ENCODE measurements at regions not wholly inside any gene's neighbourhood (a gene's known extent, or its start where the extent isn't known, plus 50 kb on each side); places are given as distances from the start of the nearest gene placed in this dataset.

GRCh38 chr18:68263481-68263880 is 451.4 kb downstream of the TMX3 start:
- Histone ChIP-seq H3K14ac (ENCODE audit: insufficient read length) (no peak overlapping the region), H2BK120ac (replicated peaks; ENCODE audit: low read depth, low read length) (no peak overlapping the region), H3K4me3 (ENCODE audit: extremely low read depth in 1 of 4, insufficient read depth in 2 of 4, low read depth in 3 of 4, low read length in 4 of 4) (no peak overlapping the region), H4K20me1 (replicated peaks in 1 of 2; ENCODE audit: control insufficient read depth in 1 of 2, insufficient read depth in 2 of 2, low read length in 2 of 2) (no peaks in the 10 kb centered on the region), H3K9ac (replicated peaks in 1 of 4; ENCODE audit: extremely low read depth in 1 of 4, low read depth in 3 of 4, low read length in 3 of 4) (no peak overlapping the region), H4K91ac (replicated peaks; ENCODE audit: insufficient read length, low read length) (no peak overlapping the region), H2BK20ac (ENCODE audit: low read length) (no peak overlapping the region), H3K27me3 (replicated peaks in 1 of 4; ENCODE audit: control insufficient read depth in 3 of 4, extremely low read depth in 1 of 4, insufficient read depth in 3 of 4, low read length in 3 of 4) (no peaks in the 10 kb centered on the region), H3K56ac (replicated peaks; ENCODE audit: insufficient read length, low read depth, low read length) (no peak overlapping the region), H2AK5ac (ENCODE audit: low read depth, low read length) (no peak overlapping the region), H2BK12ac (ENCODE audit: low read depth, low read length) (no peak overlapping the region), H2BK15ac (ENCODE audit: low read length) (no peak overlapping the region), H3K36me3 (ENCODE audit: control insufficient read depth in 2 of 4, insufficient read depth in 4 of 4, low read length in 3 of 4) (no peaks in the 10 kb centered on the region), H3K79me2 (ENCODE audit: control insufficient read depth in 1 of 2, insufficient read depth in 2 of 2, low read length in 2 of 2) (no peaks in the 10 kb centered on the region), H3K4me2 (ENCODE audit: insufficient read depth in 1 of 2, low read depth in 2 of 2, low read length in 2 of 2) (no peak overlapping the region), H3K23ac (ENCODE audit: insufficient read length) (no peak overlapping the region), H3K9me3 (ENCODE audit: insufficient read depth in 2 of 2, low read depth in 1 of 2, low read length in 1 of 2) (no peaks in the 10 kb centered on the region), H3K27ac (ENCODE audit: low read depth, low read length) (no peak overlapping the region), H3K79me1 (ENCODE audit: low read depth, low read length) (no peaks in the 10 kb centered on the region), H2BK5ac (ENCODE audit: low read depth, low read length) (no peak overlapping the region), H4K8ac (ENCODE audit: extremely low read depth, insufficient read depth, low read length) (no peak overlapping the region), H4K5ac (ENCODE audit: insufficient read length, low read depth, low read length) (no peak overlapping the region), H2AFZ (ENCODE audit: low read length) (no peak overlapping the region), H3K4ac (replicated peaks; ENCODE audit: insufficient read length, low read depth, low read length) (no peak overlapping the region), H3K18ac (ENCODE audit: extremely low read depth, low read length) (no peak overlapping the region), H3K4me1 (replicated peaks in 1 of 4; ENCODE audit: control insufficient read depth in 3 of 4, insufficient read depth in 4 of 4, low read length in 3 of 4) (no peaks in the 10 kb centered on the region), H3K23me2 (ENCODE audit: low read depth, low read length) (no peaks in the 10 kb centered on the region)
- POLR2A ChIA-PET (ENCODE audit: partially characterized antibody) = no interaction called here
- 92% methylated on average over 5 of the region's 5 CpGs; no CpG with 5 or more reads in 1 of the 2 experiments for WGBS, 2 experiments (ENCODE audit: extremely low coverage in 1 of 2, insufficient coverage in 1 of 2, insufficient read length in 1 of 2, insufficient replicate concordance in 2 of 2, low coverage in 1 of 2, low lambda C conversion rate in 2 of 2, missing lambda C conversion rate in 1 of 2)
- DNase-seq (ENCODE audit: low read depth in 1 of 2, low spot score in 2 of 2) (no peak), FAIRE-seq (no peak)
- TF ChIP-seq KDM5A (IDR thresholded peaks at IDR 0.05; ENCODE audit: low read length) = no peak
- no peak for TF ChIP-seq KDM4A (IDR thresholded peaks at IDR 0.05; ENCODE audit: low read depth, low read length, severe bottlenecking)
- no peak for TF ChIP-seq HDAC2 (IDR thresholded peaks at IDR 0.05; ENCODE audit: borderline replicate concordance in 1 of 2, low read depth in 2 of 2, low read length in 2 of 2)
- TF ChIP-seq CHD1 (IDR thresholded peaks at IDR 0.05; ENCODE audit: low read depth, low read length) = no peak
- TF ChIP-seq EGR1 (IDR thresholded peaks at IDR 0.05; ENCODE audit: borderline replicate concordance, low read depth, low read length) = no peak
- no peak for TF ChIP-seq SIRT6 (IDR thresholded peaks at IDR 0.05; ENCODE audit: low read length)
- CTCF ChIA-PET (ENCODE audit: partially characterized antibody) = no interaction called here
